ENCODE measurements at regions not wholly inside any gene's neighbourhood (a gene's known extent, or its start where the extent isn't known, plus 50 kb on each side); places are given as distances from the start of the nearest gene placed in this dataset.
"Not testable (repeated sequence)": the region's sequence is repeated elsewhere in the genome, so short reads cannot be mapped to it uniquely, and the experiment has no call there.

- DNase-seq (ENCODE audit: low spot score) = not testable (repeated sequence)
Measured at GRCh38 chr16:58992755-58993154, 258.6 kb upstream of the GOT2 start.

- DNase-seq (ENCODE audit: low spot score) = not testable (repeated sequence)
Measured at GRCh38 chr16:58983181-58983965, 249.3 kb upstream of the GOT2 start.

GRCh38 chr16:58970775-58971174 is 236.7 kb upstream of the GOT2 start:
- DNase-seq (ENCODE audit: low spot score) = no peak

DNA sequence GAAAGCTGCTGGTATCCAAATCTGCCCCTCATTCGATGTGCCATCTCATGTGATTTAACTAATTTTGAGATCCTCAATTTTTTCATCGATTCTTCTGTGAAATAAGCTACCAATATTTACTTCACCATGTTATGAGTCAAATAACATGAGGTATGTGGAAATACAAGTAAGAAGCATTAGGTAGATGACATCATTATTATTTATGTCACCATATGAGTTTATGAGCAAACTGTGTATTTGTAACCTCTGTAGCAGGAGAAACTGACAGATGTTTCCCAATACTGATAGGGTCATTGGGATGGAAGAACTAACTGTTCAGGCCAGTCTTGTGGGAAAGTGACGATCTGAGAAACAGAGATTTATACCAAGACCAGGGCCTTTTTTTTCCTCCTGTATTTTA is 229.4 kb upstream of the GOT2 start:
- no peak for DNase-seq (ENCODE audit: low spot score)

DNA sequence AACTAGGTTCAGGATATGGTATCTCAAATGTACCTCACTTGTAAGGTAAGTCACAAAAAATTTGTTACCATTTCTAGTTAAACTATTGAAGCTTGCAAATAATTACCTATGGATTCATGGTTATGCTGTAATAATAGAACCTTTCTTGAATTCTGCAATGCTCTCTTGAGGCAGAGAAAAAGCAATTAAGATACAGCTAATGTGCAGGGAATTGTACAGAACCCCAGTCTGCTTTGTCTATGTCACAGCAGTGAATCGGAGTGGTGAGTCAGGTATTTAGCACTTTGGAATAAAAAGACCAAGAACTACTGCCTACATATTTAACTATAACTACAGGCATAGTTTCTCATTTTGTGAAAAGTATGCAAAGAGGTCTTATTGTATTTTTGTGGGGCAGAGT is 228.7 kb upstream of the GOT2 start:
- DNase-seq (ENCODE audit: low spot score) = no peak

GRCh38 chr16:58960484-58960883 is 226.4 kb upstream of the GOT2 start:
- no peak for DNase-seq (ENCODE audit: low spot score)

DNA sequence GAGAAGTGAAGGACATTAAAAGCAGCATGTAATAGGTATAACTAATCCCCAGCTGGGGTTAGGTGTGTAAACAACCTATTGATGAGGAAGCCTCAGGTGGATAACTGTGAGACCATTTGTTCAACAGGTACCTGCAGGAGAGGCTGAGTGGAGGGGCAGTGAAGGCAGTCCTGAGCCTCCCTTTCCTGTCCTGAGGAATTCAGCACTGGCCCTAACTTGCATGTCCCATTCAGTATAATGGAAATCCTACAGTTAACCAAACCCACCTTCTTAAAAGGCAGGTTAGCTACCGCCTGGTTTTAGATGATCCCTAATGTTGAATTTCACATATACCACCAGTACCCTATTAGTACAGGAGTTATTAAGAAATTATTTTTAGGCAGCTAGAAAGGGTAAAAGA is 225.9 kb upstream of the GOT2 start:
- DNase-seq (ENCODE audit: low spot score) = no peak

DNA sequence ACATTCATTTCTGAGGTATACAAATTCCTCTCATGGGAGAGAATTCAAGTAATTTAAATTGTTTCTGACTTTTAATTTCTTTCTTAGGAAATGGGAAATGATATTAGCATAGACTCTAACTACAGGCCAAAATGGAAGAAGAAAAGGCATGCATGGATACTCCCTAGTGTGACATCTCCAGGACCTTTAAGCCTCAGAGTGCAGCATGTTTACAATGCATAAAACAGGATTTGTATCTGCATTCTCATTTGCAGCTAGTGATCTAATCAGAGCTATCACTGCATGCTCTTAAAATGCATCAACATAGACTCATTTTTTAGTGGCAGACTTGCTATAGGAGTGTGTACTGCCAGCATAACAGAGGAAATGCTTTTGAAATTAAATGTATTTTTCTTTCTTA is 224.6 kb upstream of the GOT2 start:
- DNase-seq (ENCODE audit: low spot score) = no peak

DNA sequence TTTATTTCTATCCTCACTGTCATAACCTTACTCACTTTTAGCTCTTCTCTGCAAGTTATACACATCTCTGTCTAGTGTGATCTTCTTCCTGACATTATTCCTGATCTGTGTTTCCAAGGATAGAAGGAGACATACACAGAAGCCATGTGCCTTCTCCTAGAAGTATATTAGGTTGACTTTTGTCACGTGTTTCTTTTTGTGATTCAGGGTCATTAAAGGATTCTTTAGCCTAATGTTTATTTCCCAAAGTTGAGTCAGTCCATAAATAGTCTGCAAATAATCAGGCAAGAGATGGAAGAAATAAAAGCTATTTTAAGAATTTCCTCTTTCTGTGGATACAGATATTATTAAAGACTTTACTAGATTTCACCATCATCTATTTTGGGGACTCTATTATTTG is 214.1 kb upstream of the GOT2 start:
- no peak for DNase-seq (ENCODE audit: low spot score)

- DNase-seq (ENCODE audit: low spot score) = no peak
Measured at GRCh38 chr16:58940609-58941008, 206.5 kb upstream of the GOT2 start.

- no peak for DNase-seq (ENCODE audit: low spot score)
Measured at GRCh38 chr16:58938811-58939210, 204.7 kb upstream of the GOT2 start.

DNA sequence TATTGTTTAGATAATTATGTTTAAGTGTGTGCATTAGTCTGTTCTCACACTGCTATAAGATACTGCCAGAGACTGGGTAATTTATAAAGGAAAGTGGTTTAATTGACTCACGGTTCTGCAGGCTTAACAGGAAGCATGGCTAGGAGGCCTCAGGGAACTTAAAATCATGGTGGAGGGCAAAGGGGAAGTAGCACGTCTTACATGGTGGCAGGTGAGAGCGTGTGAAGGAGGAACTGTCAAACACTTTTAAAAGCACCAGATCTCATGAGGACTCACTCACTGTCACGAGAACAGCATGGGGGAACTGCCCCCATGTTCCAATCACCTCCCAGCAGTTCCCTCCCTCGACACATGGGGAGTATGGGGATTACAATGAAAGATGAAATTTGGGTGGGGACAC is 203.5 kb upstream of the GOT2 start:
- DNase-seq (ENCODE audit: low spot score) = no peak

- no peak for DNase-seq (ENCODE audit: low spot score)
Measured at GRCh38 chr16:58933186-58933585, 199.1 kb upstream of the GOT2 start.

DNA sequence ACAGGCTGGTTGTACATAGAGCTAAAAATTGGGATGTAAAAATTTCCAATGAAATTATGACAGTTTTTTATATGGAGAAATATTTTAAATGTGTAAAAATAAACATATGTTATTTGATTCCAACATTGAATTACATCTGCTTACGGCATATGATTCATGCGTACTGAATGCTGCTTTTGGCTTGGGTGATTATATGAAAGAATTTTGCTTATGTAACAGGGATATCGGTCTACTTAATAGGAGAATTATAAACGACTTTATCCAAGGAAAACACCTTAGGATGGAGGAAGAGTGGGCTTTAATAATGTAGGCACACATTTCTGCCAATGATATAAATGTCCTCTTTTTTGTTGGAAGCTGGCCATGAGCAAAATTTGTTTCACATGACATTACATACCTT is 197.3 kb upstream of the GOT2 start:
- DNase-seq (ENCODE audit: low spot score) = no peak

GRCh38 chr16:58923094-58923493 is 189.0 kb upstream of the GOT2 start:
- DNase-seq (ENCODE audit: low spot score) = no peak

DNA sequence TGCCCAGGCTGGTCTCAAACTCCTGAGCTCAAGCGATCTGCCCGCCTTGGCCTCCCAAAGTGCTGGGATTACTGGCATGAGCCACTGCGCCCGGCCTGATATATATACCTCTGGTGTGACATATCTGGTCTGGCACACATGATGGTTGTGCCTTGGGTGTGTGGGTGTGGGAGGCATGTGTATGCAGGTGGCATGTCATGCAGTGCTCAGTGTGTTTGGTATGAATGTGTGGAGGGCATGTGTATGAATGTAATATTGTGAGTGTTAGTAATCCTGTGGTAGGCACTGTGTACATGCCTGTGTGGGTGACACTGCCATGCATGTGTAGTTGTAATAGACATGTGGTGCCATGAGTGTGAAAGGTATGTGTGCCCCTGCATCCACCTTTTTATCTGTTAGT is 179.3 kb upstream of the GOT2 start:
- no peak for DNase-seq (ENCODE audit: low spot score)

DNA sequence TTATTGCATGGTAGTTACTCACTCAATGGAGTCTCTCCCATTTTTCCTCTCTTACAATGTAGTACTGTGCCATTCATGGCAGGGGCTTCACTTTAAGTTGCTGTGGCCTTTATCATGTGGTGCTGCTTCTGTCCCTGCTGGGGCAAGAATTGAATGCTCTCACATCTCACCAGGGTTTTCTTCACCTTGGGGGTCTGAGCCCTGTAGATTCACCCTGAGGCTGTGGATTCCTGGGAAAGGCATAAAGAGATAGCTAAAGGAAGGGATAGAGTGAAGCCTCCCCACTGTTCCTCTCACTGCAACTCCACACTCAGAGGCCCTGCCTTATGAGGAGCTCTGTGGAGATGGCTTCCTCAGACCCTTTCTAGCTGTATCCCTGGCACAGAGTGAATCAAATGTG is 178.5 kb upstream of the GOT2 start:
- DNase-seq (ENCODE audit: low spot score) = no peak

DNA sequence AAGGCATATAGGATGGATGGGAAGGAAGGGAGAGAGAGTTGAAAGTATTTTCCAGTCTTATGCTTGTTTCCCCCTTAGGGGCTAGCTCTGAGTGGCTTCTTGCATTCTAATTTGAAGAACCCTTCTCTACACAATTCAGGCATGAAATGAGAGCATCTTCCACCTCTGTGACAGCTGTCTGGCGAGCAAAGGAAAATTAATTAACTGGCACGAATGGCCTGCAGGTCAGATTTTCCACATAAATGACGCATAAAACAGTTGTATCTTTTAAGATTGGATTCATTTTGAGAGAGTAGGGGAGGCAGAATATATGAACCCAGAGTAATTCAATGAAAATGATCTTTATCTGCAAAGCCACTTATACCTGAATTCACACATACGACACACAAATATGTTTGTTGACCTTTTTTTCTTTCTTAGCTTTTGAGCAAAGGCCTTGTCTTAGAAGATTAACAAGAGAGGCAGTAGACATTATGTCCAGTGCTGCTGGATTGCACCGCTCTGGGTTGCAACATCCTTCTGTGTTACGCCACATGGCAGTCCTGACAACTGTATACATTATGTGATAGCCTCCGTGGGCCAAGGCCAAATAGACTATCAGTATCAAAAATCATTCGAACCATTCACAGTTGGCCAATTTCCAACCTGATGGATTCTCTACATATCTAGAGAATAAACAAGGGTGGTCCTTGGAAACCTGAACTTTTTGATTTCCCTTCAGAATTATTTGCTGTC is 173.0 kb upstream of the GOT2 start:
- no peak for DNase-seq (ENCODE audit: low spot score)

GRCh38 chr16:58904291-58904690 is 170.2 kb upstream of the GOT2 start:
- no peak for DNase-seq (ENCODE audit: low spot score)

- no peak for DNase-seq (ENCODE audit: low spot score)
Measured at GRCh38 chr16:58889516-58889915, 155.4 kb upstream of the GOT2 start.

GRCh38 chr16:58885528-58886170 is 151.5 kb upstream of the GOT2 start:
- no peak for DNase-seq (ENCODE audit: low spot score)

- DNase-seq (ENCODE audit: low spot score) = no peak
Measured at GRCh38 chr16:58884141-58884540, 150.0 kb upstream of the GOT2 start.

GRCh38 chr16:58883131-58883530 is 149.0 kb upstream of the GOT2 start:
- no peak for DNase-seq (ENCODE audit: low spot score)

Data from mucosa of gallbladder (tissue), 1 donor.